Naive thymus-derived CD8-positive, alpha-beta T cell (primary cell): ENCODE measurements at regions not wholly inside any gene's neighbourhood (a gene's known extent, or its start where the extent isn't known, plus 50 kb on each side); places are given as distances from the start of the nearest gene placed in this dataset.
A peak's percentile ranks its signal among the peaks of the same experiment; 100 is the strongest.
"Not testable (repeated sequence)": the region's sequence is repeated elsewhere in the genome, so short reads cannot be mapped to it uniquely, and the experiment has no call there.

ENCODE experiments used
- ATAC-seq, 2 donors: fragments of 150-1000 bp; cut with Tn5 transposase in 1 of 2; sonication (Bioruptor Pico), chemical (Tn5 transposase) in 1 of 2; 1 replicate in 1 of 2; 2 replicates in 1 of 2; pipeline ENCODE4 v1.10.0; 2021; ENCODE audit warnings: mild to moderate bottlenecking in 2 of 2, moderate library complexity in 2 of 2
- POLR2A ChIA-PET: fragments of 350-600 bp; sonication (Branson Sonifier 250); formaldehyde crosslinking; loops from one replicate; lab custom pipeline; 2021; ENCODE audit warnings: antibody characterized with exemption; lab: Charles Lee
- DNase-seq, 10 donors: peaks; one replicate each; pipeline versions ENCODE4 v3.0.0 to v3.0.0-alpha.2; 2020 to 2022
- H3K27ac Mint-ChIP-seq, 10 donors: one replicate each; pipeline ENCODE4 v1.8.0; 2020 to 2022; ENCODE audit warnings: mild to moderate bottlenecking in 10 of 10, mixed read lengths in 10 of 10, moderate library complexity in 4 of 10, inconsistent platforms in 1 of 10
- H3K27me3 Mint-ChIP-seq, 5 donors: one replicate each; pipeline ENCODE4 v1.8.0; 2021 to 2022; ENCODE audit warnings: mixed read lengths in 5 of 5
- H3K36me3 Mint-ChIP-seq, 3 donors: one replicate each; pipeline ENCODE4 v1.8.0; 2020 to 2022; ENCODE audit warnings: mixed read lengths in 3 of 3, mild to moderate bottlenecking in 2 of 3, inconsistent platforms in 1 of 3
- H3K4me1 Mint-ChIP-seq, 4 donors: one replicate each; pipeline ENCODE4 v1.8.0; 2021 to 2022; ENCODE audit warnings: mixed read lengths in 4 of 4
- H3K4me3 Mint-ChIP-seq, 10 donors: one replicate each; pipeline ENCODE4 v1.8.0; 2020 to 2022; ENCODE audit warnings: mild to moderate bottlenecking in 10 of 10, mixed read lengths in 10 of 10, moderate library complexity in 6 of 10, inconsistent platforms in 1 of 10
- H3K9me3 Mint-ChIP-seq, 9 donors: one replicate each; pipeline ENCODE4 v1.8.0; 2020 to 2022; ENCODE audit warnings: mixed read lengths in 9 of 9, mild to moderate bottlenecking in 3 of 9, inconsistent platforms in 1 of 9, moderate library complexity in 1 of 9

GRCh38 chrX:45537936-45538335 is 337.3 kb upstream of the DIPK2B start:
- Mint-ChIP-seq H3K9me3 (peaks cover 0 to 11% (median 2%) of the 10 kb centered on the region in 9 donors), H3K4me3 (no peak overlapping the region), H3K27ac (no peak overlapping the region), H3K27me3 (peaks cover 0 to 5% (median 2%) of the 10 kb centered on the region in 5 donors), H3K36me3 (peaks cover 0 to 7% (median 0%) of the 10 kb centered on the region in 3 donors), H3K4me1 (no peaks in the 10 kb centered on the region)
- ATAC-seq (no peak), DNase-seq (no peak)
- POLR2A ChIA-PET: no interaction called here

DNA sequence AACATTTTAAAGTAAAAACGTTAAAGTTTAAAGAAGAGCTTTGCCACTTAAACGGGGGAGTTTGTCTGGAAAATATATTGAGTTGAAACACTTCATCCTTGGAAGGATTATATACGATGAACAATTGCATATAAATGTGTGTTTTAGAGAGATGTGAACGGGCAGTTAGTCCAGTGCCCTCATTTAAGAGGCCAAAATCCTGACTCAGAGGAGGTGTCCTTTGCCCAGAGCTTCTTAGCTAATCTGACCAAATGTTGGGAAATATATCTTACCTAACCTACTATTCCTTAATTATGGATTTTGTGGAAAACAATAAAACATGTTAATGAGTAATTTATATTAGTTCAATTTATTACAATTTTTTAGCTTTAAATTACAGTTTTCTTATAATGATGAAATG is 327.2 kb upstream of the DIPK2B start:
- DNase-seq (no peak), ATAC-seq (no peak)
- POLR2A ChIA-PET: no interaction called here
- H3K27ac Mint-ChIP-seq: no peak overlapping the region
- peaks cover 0 to 3% (median 0%) of the 10 kb centered on the region in 5 donors for H3K27me3 Mint-ChIP-seq
- no peaks in the 10 kb centered on the region for H3K36me3 Mint-ChIP-seq
- no peak overlapping the region for H3K4me3 Mint-ChIP-seq
- no peaks in the 10 kb centered on the region for H3K9me3 Mint-ChIP-seq
- H3K4me1 Mint-ChIP-seq: no peaks in the 10 kb centered on the region

DNA sequence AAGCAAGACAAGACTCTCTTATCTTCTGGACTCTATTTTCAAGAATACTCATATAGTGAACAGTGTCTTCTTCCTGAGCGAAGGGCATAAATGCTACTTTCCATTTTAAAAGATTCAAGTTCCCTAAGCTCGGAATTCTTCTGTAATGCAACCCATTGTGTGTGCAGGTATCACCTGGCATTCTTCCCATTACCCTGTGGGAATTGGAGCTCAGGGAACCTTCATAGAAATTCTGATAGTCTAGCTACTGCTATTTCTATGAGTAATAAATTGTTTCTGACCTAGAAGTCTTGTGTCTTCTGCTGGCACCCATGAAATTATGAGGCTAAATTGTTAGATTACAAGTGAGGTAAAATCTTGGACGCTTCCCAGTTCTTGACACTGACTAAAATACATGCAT is 324.1 kb upstream of the DIPK2B start:
- Mint-ChIP-seq H3K4me3 (no peak overlapping the region), H3K27ac (no peak overlapping the region), H3K36me3 (no peaks in the 10 kb centered on the region), H3K9me3 (no peaks in the 10 kb centered on the region), H3K4me1 (no peaks in the 10 kb centered on the region), H3K27me3 (peaks cover 0 to 2% (median 0%) of the 10 kb centered on the region in 5 donors)
- DNase-seq: no peak
- POLR2A ChIA-PET: no interaction called here
- ATAC-seq: no peak

DNA sequence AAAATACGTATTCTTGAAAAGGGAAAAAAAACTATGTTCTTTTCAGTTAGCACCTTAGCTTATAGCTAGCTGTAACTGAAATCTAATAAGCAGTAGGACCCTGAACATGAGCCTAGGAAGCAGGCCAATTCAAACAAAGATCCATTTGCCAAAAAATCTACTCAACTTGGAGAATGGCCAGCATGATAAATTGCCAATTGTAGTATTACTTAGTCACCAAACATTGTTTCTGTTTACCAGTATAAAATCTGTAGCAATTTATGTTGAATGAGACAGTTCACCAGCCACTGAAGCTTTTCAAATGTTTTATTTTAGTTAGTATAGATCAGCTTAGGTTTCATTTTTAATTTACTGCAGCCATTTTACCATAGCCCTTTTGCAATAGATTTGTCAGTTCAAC is 323.6 kb upstream of the DIPK2B start:
- H3K27ac Mint-ChIP-seq: no peak overlapping the region
- ATAC-seq (no peak), DNase-seq (no peak)
- POLR2A ChIA-PET: no interaction called here
- no peaks in the 10 kb centered on the region for H3K36me3 Mint-ChIP-seq
- no peaks in the 10 kb centered on the region for H3K4me1 Mint-ChIP-seq
- peaks cover 0 to 3% (median 0%) of the 10 kb centered on the region in 5 donors for H3K27me3 Mint-ChIP-seq
- H3K9me3 Mint-ChIP-seq: no peaks in the 10 kb centered on the region
- H3K4me3 Mint-ChIP-seq: no peak overlapping the region

GRCh38 chrX:45518552-45518951 is 317.9 kb upstream of the DIPK2B start:
- Mint-ChIP-seq H3K4me1 (peaks cover 0 to 4% (median 0%) of the 10 kb centered on the region in 4 donors), H3K27me3 (peaks cover 0 to 3% (median 0%) of the 10 kb centered on the region in 5 donors)
- ATAC-seq: no peak

DNA sequence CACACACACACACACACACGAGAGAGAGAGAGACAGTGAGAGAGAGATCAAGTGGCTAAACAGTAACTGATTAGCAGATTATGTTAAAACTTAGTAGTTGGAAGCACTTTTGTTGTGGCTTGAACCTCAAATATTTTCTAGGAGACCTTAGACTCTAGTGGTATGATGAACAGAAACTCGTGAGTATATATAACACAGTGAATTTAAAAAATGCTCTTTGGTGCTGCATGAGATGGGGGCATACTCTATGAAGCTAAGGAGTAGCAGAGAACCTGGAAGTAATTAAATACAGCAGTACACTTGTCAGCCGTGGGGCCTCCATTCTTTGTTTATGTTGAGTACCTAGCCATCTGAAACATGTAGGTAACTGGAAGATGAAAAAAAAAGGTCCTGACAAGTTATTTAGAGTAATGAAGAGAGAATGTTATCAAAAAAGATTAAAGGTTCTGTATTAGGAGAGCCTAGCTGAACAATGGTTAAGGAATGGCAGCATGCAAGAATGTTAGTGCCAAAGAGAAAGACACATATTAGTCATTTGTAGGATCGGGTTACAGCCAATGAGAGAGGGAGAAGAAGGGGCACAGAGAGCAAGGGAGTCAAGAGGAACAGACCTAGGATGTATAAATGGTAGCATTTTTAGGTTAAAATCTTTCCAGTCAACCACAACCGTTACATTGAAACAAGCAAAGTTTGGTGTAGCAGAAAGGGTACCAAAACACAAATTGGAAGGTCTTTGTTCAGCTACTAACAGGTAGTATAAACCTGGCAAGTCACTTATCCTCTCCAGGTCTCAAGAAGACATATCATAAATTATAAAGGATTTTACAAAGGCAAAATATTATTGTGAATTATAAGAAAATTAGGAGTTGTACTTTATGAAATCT is 316.7 kb upstream of the DIPK2B start:
- ATAC-seq: no peak
- Mint-ChIP-seq H3K4me1 (peaks cover 0 to 4% (median 0%) of the 10 kb centered on the region in 4 donors), H3K27me3 (peaks cover 0 to 3% (median 0%) of the 10 kb centered on the region in 5 donors), H3K27ac (no peak overlapping the region), H3K9me3 (no peaks in the 10 kb centered on the region), H3K36me3 (no peaks in the 10 kb centered on the region), H3K4me3 (no peak overlapping the region)
- DNase-seq: no peak
- POLR2A ChIA-PET: no interaction called here

More at GRCh38 chrX:45518552-45518951, 317.9 kb upstream of the DIPK2B start:
- Mint-ChIP-seq H3K9me3 (no peaks in the 10 kb centered on the region), H3K36me3 (no peaks in the 10 kb centered on the region), H3K4me3 (no peak overlapping the region), H3K27ac (no peak overlapping the region)
- POLR2A ChIA-PET: no interaction called here
- DNase-seq: no peak

DNA sequence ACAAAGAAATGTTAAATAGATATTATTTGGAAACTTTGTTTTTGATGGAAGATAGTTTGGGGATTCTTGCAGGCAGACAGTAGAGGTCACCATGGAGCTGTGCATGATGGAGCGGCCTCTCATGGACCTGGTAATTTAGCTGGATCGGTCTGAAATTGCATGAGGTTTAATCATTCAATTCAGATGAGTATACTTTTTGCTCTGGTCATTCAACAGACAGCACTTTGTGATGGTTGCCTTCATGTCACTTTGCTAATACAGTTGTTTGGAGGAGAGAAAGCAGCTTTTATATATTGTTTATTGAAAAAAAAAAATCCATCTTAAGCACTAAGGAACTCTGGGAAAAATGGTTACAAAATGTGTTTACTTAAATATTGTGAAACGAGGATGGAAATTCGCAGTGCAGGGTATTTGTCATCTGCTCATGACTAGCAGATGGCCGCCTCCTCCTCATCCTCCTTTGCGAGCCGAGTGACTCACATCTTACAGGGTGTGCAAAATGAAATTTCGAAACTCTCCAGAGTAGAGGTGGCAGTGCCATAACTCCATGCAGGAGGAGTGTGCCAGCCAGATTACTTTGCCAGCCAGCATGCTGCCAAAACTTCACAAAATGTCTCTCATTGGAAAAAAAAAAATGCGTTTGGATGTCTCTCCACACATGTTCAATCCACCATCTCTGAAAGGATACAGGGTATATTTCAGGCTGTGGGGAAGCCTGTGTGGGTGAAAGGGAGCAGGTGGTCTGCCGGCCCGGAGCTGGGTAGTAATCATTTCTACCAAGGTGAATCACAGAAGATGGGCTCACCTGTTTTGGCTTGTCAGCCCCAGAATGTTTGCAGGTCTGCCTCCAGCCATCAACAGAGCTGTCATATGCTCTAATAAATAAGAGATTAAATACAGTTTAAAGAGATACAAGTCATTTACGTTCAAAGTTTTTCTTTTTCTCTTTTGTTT is 314.9 kb upstream of the DIPK2B start:
- Mint-ChIP-seq H3K27me3 (peaks cover 0 to 3% (median 0%) of the 10 kb centered on the region in 5 donors), H3K4me1 (peaks cover 0 to 4% (median 0%) of the 10 kb centered on the region in 4 donors), H3K36me3 (no peaks in the 10 kb centered on the region), H3K27ac (no peak overlapping the region), H3K9me3 (no peaks in the 10 kb centered on the region), H3K4me3 (no peak overlapping the region)
- POLR2A ChIA-PET: no interaction called here
- DNase-seq (peak in 4 of 10 donors; percentile 0 to 23 (median 4)), ATAC-seq (no peak)

- no peak overlapping the region for H3K27ac Mint-ChIP-seq
- H3K4me3 Mint-ChIP-seq: no peak overlapping the region
- peaks cover 0 to 4% (median 0%) of the 10 kb centered on the region in 4 donors for H3K4me1 Mint-ChIP-seq
- ATAC-seq: no peak
- no peak for DNase-seq
- no peaks in the 10 kb centered on the region for H3K27me3 Mint-ChIP-seq
- POLR2A ChIA-PET: no interaction called here
- no peaks in the 10 kb centered on the region for H3K9me3 Mint-ChIP-seq
- H3K36me3 Mint-ChIP-seq: no peaks in the 10 kb centered on the region
Measured at GRCh38 chrX:45513042-45513441, 312.4 kb upstream of the DIPK2B start.

- H3K27ac Mint-ChIP-seq: no peak overlapping the region
- no peaks in the 10 kb centered on the region for H3K36me3 Mint-ChIP-seq
- no peaks in the 10 kb centered on the region for H3K27me3 Mint-ChIP-seq
- no peak overlapping the region for H3K4me3 Mint-ChIP-seq
- POLR2A ChIA-PET: no interaction called here
- peaks cover 0 to 14% (median 2%) of the 10 kb centered on the region in 4 donors for H3K4me1 Mint-ChIP-seq
- ATAC-seq (no peak), DNase-seq (no peak)
- peaks cover 0 to 2% (median 0%) of the 10 kb centered on the region in 9 donors for H3K9me3 Mint-ChIP-seq
Measured at GRCh38 chrX:45508454-45508853, 307.8 kb upstream of the DIPK2B start.

DNA sequence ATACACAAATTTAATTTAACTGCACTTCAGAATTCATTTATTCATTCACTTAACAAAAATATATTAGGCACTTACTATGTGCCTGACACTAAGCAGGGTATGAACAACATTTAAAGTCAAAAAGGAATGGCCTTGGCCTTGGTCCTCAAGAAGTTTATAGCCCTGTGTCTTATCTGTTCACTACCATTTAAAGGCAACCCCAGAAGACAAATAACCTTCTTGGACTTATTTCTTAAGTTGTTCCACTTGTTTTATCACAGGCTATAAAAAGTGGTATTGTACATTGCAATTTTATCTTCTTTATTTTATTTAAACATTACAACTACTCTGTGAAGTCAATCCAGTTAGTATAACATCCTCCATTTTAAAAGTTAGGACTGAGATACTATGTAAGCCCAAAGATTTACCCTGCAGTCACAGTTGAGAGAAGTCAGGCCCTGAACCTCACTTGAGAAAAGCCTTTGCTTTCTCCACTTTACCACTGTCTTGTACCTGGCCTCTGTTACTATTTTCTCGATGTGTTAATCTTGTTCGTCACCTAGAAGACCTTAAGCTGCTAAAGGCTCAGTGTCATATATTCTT is 305.6 kb upstream of the DIPK2B start:
- ATAC-seq: no peak
- H3K36me3 Mint-ChIP-seq: no peaks in the 10 kb centered on the region
- POLR2A ChIA-PET: no interaction called here
- no peaks in the 10 kb centered on the region for H3K27me3 Mint-ChIP-seq
- no peak overlapping the region for H3K27ac Mint-ChIP-seq
- no peak overlapping the region for H3K4me3 Mint-ChIP-seq
- peaks cover 0 to 2% (median 0%) of the 10 kb centered on the region in 9 donors for H3K9me3 Mint-ChIP-seq
- H3K4me1 Mint-ChIP-seq: peaks cover 0 to 14% (median 2%) of the 10 kb centered on the region in 4 donors
- no peak for DNase-seq

DNA sequence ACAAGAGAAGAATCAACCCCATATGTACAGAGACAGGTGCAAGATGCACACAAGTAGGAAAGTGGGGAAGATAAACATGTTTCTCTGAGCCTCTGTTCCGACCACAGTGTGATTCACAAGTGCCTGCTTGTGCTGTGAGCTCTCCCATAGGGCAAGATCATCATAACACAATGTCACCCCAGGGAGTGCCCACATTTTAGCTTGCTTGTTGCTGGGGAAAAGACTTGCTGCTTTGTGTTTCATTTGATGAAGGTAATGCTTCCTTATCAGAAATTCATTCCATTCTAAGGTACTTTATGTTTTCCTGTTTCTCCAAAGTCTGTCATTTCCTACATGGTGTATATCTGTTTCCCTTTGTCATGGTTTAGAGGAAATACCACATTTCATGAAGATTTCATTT is 304.5 kb upstream of the DIPK2B start:
- H3K9me3 Mint-ChIP-seq: peaks cover 0 to 2% (median 0%) of the 10 kb centered on the region in 9 donors
- H3K27me3 Mint-ChIP-seq: no peaks in the 10 kb centered on the region
- ATAC-seq (no peak), DNase-seq (no peak)
- POLR2A ChIA-PET: no interaction called here
- H3K4me1 Mint-ChIP-seq: peaks cover 0 to 14% (median 2%) of the 10 kb centered on the region in 4 donors
- H3K36me3 Mint-ChIP-seq: no peaks in the 10 kb centered on the region
- H3K27ac Mint-ChIP-seq: no peak overlapping the region
- no peak overlapping the region for H3K4me3 Mint-ChIP-seq

- DNase-seq, H3K27ac Mint-ChIP-seq, H3K36me3 Mint-ChIP-seq, POLR2A ChIA-PET, ATAC-seq, H3K27me3 Mint-ChIP-seq, H3K4me3 Mint-ChIP-seq, H3K9me3 Mint-ChIP-seq: not testable (repeated sequence)
- H3K4me1 Mint-ChIP-seq: peaks cover 0 to 14% (median 2%) of the 10 kb centered on the region in 4 donors
Measured at GRCh38 chrX:45503787-45504362, 303.2 kb upstream of the DIPK2B start.
